T1000 (cell line): ENCODE measurements at regions not wholly inside any gene's neighbourhood (a gene's known extent, or its start where the extent isn't known, plus 50 kb on each side); places are given as distances from the start of the nearest gene placed in this dataset.

ENCODE experiments used
- DNase-seq: peaks from one replicate; lab custom pipeline; 2025; ENCODE audit warnings: mixed read lengths; lab: John Stamatoyannopoulos, UW

DNA sequence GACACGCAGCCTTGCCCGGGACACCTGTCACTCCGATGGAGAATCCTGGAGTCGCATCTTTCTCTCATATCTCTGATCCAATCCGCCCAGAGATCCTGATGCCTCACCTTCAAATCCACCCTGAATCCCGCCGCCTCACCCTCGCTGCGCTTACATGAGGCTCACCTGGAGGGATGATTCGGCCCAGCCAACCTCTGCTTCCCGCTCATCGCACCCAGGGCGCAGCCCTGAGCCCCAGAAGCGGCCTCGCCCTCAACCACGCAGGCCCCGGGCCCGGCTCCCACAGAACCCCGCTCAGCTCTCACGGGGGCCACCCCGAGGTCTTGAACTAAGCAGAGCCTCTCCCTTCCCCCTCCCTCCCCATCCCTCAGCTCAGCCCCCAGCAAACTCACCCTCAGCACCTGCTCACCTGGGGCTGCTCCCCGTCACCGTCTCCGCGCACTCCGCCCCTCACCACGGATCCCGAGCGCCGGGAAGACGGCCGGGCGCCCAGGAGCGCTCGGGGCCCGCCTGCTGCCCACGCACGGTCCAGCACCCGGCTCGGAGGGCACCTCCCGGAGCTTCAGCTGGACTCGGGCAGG, 160.0 kb downstream of the NDUFA10 start:
- no peak for DNase-seq

DNA sequence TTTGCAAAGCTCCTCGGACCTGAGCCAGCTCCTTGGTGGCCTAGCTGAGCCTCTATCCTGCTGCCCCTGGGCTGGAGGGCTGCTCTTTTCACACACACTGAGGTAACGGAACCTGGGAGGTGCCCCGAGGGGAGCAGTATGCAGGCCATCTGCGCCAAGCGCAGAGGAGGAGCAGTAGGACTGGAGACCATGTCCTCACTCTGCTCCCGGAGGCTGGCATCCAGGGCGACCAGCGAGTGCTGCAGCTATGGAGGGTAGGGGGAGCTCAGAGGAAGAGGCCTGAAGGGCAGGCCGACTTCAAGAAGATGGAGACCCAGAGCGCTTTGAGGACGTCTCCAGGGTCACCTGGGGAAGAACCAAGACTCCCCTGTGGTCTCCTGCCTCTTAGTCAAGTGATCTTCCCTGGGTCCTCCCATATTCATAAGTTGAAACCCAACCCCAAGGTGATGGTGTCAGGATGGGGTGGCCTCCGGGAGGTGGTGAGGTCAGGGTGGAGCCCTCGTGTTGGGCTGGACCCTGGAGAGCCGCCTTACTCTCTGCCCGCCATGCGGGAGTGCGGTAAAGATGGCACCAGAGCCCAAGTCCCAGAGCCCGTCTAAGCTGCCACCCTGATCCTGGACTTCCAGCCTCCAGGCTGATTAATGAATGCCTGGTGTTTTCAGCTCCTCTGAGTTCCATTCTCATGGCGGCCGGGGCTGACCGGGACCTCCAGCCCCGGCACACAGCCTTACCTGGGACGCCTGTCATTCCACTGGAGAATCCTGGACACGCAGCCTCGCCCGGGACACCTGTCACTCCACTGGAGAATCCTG, 160.7 kb downstream of the NDUFA10 start:
- no peak for DNase-seq

DNA sequence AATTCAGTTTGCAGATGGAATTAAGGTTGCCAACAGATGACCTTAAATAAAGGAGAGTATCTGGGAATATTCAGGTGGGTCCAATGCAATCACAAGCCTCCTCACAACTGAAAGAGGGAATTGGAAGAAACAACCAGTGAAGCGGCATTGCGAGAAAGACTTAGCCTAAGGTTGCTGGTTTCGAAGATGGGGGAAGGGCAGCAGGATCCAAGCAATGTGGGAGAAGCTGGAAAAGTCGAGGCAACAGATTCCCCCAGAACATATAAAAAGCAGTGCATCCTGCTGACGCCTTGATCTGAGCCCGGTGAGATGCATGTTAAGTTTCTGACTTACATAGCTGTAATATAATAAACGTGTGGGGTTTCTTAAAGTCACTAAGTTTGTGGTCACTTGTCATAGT, 162.5 kb downstream of the NDUFA10 start:
- DNase-seq, result no peak

- DNase-seq, result no peak
These were observed 167.0 kb downstream of the NDUFA10 start for GRCh38 chr2:239858179-239858578.

GRCh38 chr2:239857591-239857990, 167.6 kb downstream of the NDUFA10 start:
- DNase-seq, result no peak

GRCh38 chr2:239856620-239857285, 168.4 kb downstream of the NDUFA10 start:
- DNase-seq, result no peak

DNA sequence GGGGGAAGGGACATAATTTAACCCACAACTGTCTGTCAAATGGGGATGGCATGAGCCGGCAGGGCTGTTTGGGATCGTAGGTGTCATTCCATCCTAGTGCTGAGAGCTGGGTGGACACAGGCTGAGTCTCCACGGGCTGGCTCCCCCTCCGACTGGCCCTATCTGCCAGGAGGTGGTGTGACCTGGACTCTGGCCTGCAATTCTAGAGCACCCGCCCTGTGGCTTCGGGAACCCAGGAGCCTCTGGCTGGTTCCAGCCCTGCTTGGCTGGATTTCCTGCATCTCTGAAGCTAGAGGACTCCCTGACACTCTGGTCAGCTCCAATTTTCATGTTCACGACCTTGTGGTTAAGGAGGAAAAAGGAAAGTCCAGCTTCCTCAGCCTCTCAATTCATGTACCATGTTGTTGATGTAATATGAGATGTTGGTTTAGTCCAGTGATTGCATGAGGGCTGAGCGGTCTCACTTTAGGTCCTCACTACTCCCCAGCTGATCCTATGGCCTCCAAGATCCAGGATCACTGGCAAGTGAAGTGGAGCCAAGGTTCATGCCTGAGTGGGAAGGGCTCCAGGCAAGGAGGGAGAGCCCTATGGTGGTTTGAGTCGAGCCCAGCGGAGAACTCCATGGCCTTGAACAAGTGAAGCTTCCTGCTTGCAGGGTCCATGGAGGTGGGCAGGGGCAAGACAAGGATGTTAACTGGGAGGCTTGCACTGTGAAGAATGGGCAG, 169.1 kb downstream of the NDUFA10 start:
- no peak for DNase-seq

DNA sequence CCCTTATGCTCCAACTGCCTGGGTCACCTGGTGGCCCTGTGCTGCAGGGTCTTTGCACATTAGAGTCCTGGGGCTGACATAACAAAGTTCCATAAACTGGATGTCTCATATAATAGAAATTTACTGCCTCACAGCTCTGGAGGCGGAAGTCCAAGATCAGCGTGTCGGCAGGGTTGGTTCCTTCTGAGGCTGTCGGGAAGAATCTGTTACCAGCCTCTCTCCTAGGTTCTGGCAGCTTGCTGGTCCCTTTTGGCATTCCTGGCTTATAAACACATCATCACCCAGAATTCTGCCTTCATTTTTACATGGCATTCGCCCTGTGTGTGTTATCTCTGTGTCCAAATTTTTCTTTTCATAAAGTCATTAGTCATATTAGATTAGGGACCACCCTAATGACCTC, 170.5 kb downstream of the NDUFA10 start:
- DNase-seq, result no peak

GRCh38 chr2:239853706-239854327, 171.3 kb downstream of the NDUFA10 start:
- no peak for DNase-seq

DNA sequence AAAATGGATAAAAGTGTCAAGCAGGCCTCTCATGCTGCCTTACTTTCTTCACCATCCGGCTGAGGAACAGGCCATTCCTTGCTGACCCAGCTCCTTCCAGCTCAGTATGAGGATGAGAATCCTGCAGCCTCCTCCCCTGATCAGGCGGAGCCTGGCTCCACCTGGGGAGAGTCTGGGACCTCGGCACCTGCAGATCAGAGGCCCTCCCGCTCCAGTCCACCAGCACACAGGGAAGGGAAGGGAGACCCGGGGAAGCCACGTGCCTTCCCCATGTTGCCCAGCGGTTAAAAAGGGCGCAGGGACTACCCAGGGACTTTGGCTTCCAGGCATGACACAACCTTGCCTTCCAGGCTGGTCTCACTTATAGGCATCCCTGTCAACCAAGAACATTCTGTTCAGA, 172.0 kb downstream of the NDUFA10 start:
- no peak for DNase-seq

GRCh38 chr2:239852272-239852671, 172.9 kb downstream of the NDUFA10 start:
- DNase-seq, result no peak

- no peak for DNase-seq
These were observed 178.1 kb downstream of the NDUFA10 start for GRCh38 chr2:239846789-239847676.

DNA sequence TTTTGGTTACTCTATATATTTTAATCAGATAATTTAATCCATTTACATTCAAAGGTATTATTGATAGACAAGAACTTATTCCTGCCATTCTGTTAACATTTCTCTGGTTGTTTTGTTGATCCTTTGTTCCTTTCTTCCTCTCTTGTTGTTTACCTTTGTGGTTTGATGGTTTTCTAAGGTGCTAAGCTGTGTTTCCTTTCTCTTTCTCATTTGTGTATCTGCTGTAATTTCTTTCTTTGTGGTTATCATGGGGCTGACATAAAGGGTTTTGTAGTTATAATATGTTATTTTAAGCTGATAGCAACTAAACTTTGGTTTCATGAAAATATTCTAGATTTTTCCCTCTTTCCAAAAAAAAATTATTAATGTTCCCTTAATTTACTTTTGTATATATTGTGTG, 179.2 kb downstream of the NDUFA10 start:
- DNase-seq, result no peak

DNA sequence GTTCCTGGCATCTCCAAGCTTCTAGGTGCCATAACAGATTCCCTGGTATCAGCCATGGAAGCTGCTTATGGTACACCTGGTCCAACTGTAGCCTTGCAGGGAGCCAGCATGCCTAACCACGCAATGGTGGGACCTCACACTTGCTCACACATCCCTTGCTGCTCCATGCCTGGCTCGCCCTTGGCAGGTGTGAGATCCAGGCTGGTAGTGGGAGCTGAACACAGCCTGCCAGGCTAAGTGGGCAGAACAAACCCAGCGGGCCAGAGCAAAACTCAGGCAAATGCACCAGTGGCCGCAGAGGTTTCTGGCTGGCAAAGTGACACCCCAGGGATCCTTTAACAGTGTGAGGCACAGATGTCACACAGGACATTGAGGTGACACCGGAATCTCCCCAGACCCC, 185.8 kb downstream of the NDUFA10 start:
- DNase-seq, result no peak

- DNase-seq, result no peak
These were observed 188.9 kb downstream of the NDUFA10 start for GRCh38 chr2:239836021-239836765.

GRCh38 chr2:239835056-239835455, 190.1 kb downstream of the NDUFA10 start:
- no peak for DNase-seq

DNA sequence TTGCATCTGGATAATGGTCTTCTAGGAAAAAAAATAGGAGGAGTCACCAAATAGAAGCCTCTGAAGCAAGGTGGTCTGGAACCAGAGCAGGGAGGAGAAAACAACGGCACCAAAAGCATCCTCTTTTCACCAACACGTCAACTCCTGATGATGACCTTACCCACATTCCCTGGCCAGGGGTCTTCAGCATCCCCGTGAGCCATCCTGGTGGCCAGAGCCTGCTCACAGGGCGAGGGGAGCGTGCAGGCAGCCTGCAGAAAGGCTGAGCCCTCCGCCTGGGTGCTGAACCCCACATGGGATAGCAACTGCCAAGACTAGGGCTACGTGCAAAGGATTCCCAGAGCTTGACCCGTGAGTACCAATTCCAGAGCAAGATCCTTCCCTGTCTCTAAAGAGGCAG, 191.0 kb downstream of the NDUFA10 start:
- no peak for DNase-seq

DNA sequence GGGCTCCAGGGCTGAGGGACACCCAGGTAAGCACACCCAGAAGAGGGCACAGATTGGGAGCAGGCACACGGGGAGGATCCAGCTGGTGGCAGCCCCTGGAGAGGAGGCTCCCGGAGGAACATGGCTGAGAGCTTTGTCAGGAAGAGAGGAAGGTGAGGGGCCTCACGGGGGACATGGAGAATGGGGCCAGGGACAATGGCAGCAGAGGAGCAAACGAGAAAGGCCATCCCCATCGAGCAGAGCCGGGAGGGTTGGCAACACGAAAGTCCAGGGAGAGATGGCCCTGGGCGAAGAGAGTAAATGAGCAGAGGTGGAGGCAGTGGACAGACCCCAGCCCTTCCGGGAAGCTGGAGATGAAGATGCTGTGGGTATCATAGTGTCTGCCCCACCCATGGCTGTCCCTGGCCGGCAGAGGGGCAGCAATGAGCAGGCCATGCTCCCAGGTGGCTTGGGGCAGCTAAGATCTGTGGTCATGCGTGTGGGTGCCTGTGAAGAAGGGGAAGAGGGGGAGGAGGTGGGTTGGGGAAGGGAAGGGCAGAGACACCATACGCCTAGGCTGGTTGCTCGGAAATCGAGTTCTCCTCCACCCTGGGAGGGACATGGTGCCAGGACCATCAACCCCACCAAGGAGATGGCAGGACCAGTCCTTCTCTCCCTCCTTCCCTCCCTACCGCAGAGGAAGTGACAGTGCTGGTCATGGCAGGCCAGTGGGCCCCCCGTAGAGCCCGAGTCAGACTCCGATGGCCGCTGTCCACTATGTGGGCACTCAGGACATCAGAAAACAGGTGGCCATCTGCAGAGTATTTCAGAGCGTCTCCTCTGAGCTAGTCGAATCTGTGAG, 191.7 kb downstream of the NDUFA10 start:
- no peak for DNase-seq

- DNase-seq, result no peak
These were observed 192.5 kb downstream of the NDUFA10 start for GRCh38 chr2:239832490-239833268.
